NCI-H460 (cell line): ENCODE measurements at regions not wholly inside any gene's neighbourhood (a gene's known extent, or its start where the extent isn't known, plus 50 kb on each side); places are given as distances from the start of the nearest gene placed in this dataset.
"Not testable (repeated sequence)": the region's sequence is repeated elsewhere in the genome, so short reads cannot be mapped to it uniquely, and the experiment has no call there.

Experiments
- DNase-seq: peaks from one replicate; pipeline ENCODE4 v3.0.0-alpha.2; 2016; ENCODE audit warnings: low read depth; ENCODE audit errors: extremely low read depth

- no peak for DNase-seq
These were observed 187.7 kb upstream of the TAS2R1 start for GRCh38 chr5:9817819-9818218.

GRCh38 chr5:9815051-9815450 lies 184.9 kb upstream of the TAS2R1 start:
- DNase-seq = no peak

- DNase-seq = no peak
These were observed 183.2 kb upstream of the TAS2R1 start for GRCh38 chr5:9813305-9813704.

GRCh38 chr5:9807366-9807765 lies 177.2 kb upstream of the TAS2R1 start:
- not testable (repeated sequence) for DNase-seq

GRCh38 chr5:9801908-9802307 lies 171.8 kb upstream of the TAS2R1 start:
- no peak for DNase-seq

GRCh38 chr5:9799606-9800005 lies 169.5 kb upstream of the TAS2R1 start:
- no peak for DNase-seq

GRCh38 chr5:9790276-9790675 lies 160.1 kb upstream of the TAS2R1 start:
- DNase-seq = no peak

- no peak for DNase-seq
These were observed 159.6 kb upstream of the TAS2R1 start for GRCh38 chr5:9789777-9790176.

- no peak for DNase-seq
These were observed 157.9 kb upstream of the TAS2R1 start for GRCh38 chr5:9787861-9788600.

GRCh38 chr5:9786380-9787360 lies 156.5 kb upstream of the TAS2R1 start:
- DNase-seq = no peak

GRCh38 chr5:9785751-9786150 lies 155.6 kb upstream of the TAS2R1 start:
- DNase-seq = no peak

- no peak for DNase-seq
These were observed 154.1 kb upstream of the TAS2R1 start for GRCh38 chr5:9784231-9784630.

- no peak for DNase-seq
These were observed 152.8 kb upstream of the TAS2R1 start for GRCh38 chr5:9782826-9783560.

GRCh38 chr5:9781890-9782289 lies 151.7 kb upstream of the TAS2R1 start:
- DNase-seq = no peak

GRCh38 chr5:9781275-9781674 lies 151.1 kb upstream of the TAS2R1 start:
- no peak for DNase-seq

GRCh38 chr5:9780501-9780900 lies 150.3 kb upstream of the TAS2R1 start:
- DNase-seq = no peak

- no peak for DNase-seq
These were observed 146.4 kb upstream of the TAS2R1 start for GRCh38 chr5:9776525-9776924.

GRCh38 chr5:9775339-9775738 lies 145.2 kb upstream of the TAS2R1 start:
- no peak for DNase-seq

- no peak for DNase-seq
These were observed 144.4 kb upstream of the TAS2R1 start for GRCh38 chr5:9774472-9775079.

GRCh38 chr5:9771079-9771478 lies 140.9 kb upstream of the TAS2R1 start:
- DNase-seq = no peak

GRCh38 chr5:9766581-9766980 lies 136.4 kb upstream of the TAS2R1 start:
- no peak for DNase-seq
